NCI-H2196 treated with DMSO at 0.1 percent for 48 hours (cell line): ENCODE measurements at regions not wholly inside any gene's neighbourhood (a gene's known extent, or its start where the extent isn't known, plus 50 kb on each side); places are given as distances from the start of the nearest gene placed in this dataset.

Source experiments
- DNase-seq: peaks from one replicate; lab custom pipeline; 2025; ENCODE audit not compliant: unreplicated experiment; lab: John Stamatoyannopoulos, UW

DNA sequence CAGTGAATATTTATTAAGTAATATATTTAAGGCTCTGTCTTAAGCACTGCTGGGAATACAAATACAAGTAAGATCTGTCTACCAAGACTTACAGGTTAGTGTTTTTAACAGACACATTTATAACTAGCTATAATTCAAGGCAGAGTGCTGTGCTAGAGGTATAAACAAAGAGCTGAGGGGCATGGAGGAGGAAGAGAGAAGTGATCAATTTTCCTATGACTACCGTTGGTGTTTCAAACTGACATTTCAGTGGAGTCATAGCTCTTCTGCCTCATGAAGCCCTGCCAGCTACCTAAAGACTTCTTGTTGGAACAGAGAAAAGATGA, 79.9 kb downstream of the CYB561 start:
- DNase-seq: no peak

DNA sequence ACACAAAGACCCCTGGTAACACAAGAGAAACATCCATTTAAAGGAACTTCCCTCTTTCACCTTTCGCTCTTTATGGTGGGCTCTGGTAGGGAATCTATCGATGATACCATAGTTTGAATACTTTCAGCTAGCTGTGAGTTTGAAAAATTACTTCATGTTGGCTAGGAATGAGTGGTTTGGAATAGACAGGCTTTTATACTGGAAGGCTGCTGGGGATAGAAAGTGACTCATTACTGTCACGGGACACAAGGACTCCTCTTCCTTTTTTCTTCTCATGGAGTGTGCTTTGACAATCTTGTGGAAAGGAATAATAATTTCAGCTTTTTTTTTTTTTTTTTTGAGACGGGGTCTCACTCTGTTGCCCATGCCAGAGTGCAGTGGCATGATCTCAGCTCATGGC, 76.9 kb downstream of the CYB561 start:
- no peak for DNase-seq

DNA sequence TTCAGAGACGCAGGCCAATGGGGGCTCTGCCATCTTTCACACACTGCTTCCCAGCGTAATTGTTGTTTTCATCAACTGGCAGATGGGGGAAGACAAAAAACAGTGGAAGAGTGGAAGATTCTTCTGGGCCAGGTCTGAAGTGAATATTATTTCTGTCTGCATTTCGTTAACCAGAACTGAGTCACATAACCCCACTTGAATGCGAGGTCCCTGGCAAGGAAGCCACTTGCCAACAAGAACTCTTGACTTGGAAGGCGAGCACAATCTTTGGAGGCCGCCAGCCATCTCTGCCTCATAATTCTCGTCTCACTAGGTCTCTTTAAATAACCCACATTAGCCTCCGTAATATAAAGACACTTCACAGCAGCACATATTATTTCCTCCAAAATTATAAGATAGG, 75.4 kb downstream of the CYB561 start:
- no peak for DNase-seq

DNA sequence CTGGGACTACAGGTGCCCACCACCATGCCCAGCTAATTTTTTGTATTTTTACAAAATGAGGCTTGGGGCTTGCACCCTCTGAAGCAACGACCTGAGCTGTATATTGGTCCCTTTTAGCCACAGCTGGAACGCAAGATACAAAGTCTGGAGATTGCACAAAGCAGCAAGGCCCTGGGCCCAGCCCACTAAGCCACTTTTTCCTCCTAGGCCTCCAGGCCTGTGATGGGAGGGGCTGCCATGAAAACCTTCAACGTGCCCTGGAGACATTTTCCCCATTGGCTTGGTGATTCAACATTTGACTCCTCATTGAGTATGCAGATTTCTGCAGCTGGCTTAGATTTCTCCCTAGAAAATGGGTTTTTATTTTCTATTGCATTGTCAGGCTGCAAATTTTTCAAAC, 69.2 kb downstream of the CYB561 start:
- DNase-seq: no peak

DNA sequence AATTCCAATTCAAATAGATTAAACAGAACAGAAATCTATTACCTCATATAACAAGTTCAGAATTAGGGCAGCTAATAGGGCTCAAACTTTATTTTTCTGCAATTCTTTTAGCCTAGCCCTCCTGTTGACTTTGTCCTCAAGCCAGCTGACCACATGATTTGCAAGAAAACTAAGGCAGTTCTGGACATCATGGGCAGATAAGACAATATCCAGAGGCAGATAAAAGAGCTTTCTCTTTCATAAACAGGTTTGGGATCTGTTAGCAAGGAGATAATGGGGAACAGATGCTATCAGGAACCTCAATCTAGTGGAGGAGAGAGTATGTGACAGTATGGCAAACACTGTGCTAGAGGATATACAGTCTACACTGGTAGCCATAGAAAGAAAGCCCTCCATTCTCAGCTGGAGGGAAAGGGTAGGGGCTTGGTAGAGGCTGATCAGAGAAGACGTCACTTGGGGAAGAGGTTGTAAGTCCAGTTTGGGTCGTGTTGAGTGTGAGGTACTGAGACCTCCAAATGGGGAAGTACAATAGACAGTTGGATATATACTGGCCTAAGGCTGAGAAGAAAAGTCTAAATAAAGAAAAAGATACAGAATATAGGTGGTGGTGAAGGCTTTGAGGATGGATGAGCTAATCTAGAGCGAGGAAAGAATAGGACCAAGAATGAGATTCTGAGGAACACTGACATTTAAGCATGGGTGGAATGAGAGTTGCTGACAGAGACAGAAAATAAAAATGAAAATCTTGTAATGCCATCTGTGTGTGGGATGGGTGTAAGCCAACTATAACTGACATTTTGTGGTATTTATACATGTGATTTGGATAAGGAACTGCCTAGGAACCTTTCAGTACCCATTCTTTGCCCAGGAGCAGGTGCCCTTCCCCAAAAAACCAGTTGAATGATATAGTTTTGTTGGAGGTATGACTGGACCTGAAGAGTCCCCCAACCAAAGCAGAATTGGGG, 67.4 kb downstream of the CYB561 start:
- DNase-seq: no peak

DNA sequence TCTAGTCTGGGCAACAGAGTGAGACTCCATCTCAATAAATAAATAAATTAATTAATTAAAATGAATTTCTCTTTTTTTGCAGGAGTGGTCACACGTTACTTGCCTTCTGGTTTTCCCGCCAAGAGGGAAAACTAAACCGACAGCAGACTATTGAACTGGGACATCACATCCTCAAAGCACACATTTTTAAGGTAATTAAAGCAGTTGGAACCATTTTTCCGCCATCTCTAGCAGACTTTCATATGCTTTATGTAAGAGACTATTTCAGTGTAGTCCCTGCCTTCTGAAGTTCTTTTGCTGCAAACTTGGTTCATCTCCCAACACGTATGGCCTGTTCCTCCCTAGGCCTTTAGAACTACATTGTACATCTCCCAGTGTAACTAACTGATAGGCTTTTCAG, 66.5 kb downstream of the CYB561 start:
- no peak for DNase-seq

DNA sequence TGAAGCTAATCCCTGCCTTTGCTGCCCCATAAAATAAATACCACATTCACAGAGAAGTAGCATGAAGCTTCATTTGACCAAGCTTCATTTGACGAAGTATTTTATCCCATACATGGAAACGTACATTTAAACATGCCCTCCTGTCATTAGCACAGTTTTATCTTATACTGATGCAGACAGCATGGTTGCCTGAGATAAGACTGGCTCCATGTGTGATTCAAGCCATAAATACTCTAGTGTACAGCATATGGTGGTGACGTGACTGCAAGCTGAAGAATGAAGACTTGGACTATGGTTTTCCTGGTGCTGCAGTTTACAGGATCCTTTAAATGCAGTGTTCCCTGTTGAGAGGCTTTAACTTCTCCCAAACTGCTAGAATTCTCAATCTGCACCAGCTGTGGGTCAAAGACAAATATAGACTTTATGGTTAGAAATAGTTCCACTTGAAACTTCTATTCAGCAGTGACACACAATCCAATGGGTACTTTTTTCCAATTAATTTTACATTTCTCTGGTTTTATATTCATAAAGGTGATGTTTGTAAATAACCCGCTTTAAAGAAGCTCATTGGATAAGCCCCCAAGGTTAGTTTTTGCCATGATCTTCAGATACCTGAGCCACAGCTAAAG, 64.9 kb downstream of the CYB561 start:
- DNase-seq: no peak

DNA sequence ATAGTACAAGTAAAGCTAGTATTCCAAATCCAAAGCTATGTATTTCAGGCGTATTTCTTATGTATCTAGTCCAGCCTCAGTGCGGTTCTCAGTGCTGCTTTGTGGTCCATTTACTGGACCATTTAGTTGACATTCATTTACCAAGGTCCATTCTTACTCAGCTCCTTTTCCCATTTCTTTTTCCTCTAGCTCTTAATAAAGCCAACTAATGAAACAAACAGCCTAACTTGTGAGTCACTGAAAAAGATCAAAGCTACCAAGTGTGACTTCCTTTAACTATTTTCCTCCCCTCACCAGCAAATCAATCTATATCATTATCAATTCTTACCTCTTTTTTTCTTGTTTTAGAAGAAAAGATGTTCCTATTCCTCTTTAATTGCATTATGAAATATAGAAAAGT, 64.0 kb downstream of the CYB561 start:
- DNase-seq: no peak
